ENCODE measurements at regions not wholly inside any gene's neighbourhood (a gene's known extent, or its start where the extent isn't known, plus 50 kb on each side); places are given as distances from the start of the nearest gene placed in this dataset.

DNA sequence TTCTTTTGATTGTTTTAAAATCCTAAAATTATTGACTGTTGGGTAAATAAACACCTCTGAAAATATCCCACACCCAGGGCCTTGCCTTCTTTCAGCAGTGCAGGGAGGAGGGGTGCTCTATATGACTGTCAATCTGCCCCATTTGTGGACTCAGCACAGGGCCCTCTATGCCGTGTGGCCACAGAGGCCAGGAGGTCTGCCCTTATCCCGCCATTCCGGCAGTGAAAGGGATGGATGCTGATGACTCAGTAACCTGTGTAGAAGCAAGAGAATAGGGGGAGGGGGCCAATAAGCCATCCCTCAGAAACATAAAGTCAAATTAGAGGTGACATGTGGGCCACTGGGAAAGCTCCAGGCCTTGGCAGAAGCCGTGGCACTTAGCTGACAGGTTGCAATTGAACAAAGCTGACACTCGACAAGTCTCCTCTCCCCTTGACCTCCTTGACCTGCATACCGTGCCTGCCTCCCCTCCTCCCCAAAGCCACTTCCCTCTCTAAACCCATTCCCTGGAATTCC lies 281.4 kb upstream of the DYNLRB2 start:
- TF ChIP-seq EP300 (IDR thresholded peaks at IDR 0.05) (no peak), CTCF (IDR thresholded peaks at IDR 0.05) (no peak)
